Nephron (organoid): ENCODE measurements at regions not wholly inside any gene's neighbourhood (a gene's known extent, or its start where the extent isn't known, plus 50 kb on each side); places are given as distances from the start of the nearest gene placed in this dataset.

Experiments
- H3K27ac Mint-ChIP-seq, 3 experiments: 2 replicates each; pipeline ENCODE4 v1.8.0; 2020; ENCODE audit warnings: mixed read lengths in 3 of 3, mild to moderate bottlenecking in 2 of 3, moderate library complexity in 1 of 3
- H3K27me3 Mint-ChIP-seq: 2 replicates; pipeline ENCODE4 v1.8.0; 2021; ENCODE audit warnings: low read depth, mild to moderate bottlenecking, moderate library complexity, mixed read lengths
- H3K36me3 Mint-ChIP-seq: 2 replicates; pipeline ENCODE4 v1.8.0; 2020; ENCODE audit warnings: low read depth, mixed read lengths
- H3K4me1 Mint-ChIP-seq: 2 replicates; pipeline ENCODE4 v1.8.0; 2020; ENCODE audit warnings: mixed read lengths
- H3K4me3 Mint-ChIP-seq, 3 experiments: 2 replicates each; pipeline ENCODE4 v1.8.0; 2020; ENCODE audit warnings: mild to moderate bottlenecking in 3 of 3, mixed read lengths in 3 of 3, moderate library complexity in 2 of 3
- H3K9me3 Mint-ChIP-seq: 2 replicates; pipeline ENCODE4 v1.8.0; 2020; ENCODE audit warnings: mixed read lengths
- CTCF ChIP-seq, 3 experiments: fragments of 200-600 bp; sonication (generic); IDR thresholded peaks; one replicate each; pipeline ENCODE4 v1.5.0; 2021; ENCODE audit warnings: antibody characterized with exemption in 3 of 3; ENCODE audit not compliant: unreplicated experiment in 3 of 3

GRCh38 chr14:30822080-30822571, 52.2 kb upstream of the COCH start:
- Mint-ChIP-seq H3K27me3 (no peaks in the 10 kb centered on the region), H3K36me3 (peaks cover 6% of the 10 kb centered on the region), H3K4me3 (no peak overlapping the region), H3K9me3 (peaks cover 16% of the 10 kb centered on the region), H3K27ac (no peak overlapping the region), H3K4me1 (no peaks in the 10 kb centered on the region)
- TF ChIP-seq CTCF (IDR thresholded peaks at IDR 0.05; ENCODE audit: unreplicated experiment in 3 of 3) = no peak
